Left ventricle myocardium inferior (tissue), 1 donor: ENCODE measurements at regions not wholly inside any gene's neighbourhood (a gene's known extent, or its start where the extent isn't known, plus 50 kb on each side); places are given as distances from the start of the nearest gene placed in this dataset.

Experiments
- DNase-seq: peaks from one replicate; pipeline ENCODE4 v3.0.0-alpha.2; 2020
- H3K27ac ChIP-seq: fragments of 200-600 bp; replicated peaks from 2 replicates; pipeline ENCODE4 v1.8.0; 2021
- H3K27me3 ChIP-seq: fragments of 200-600 bp; 2 replicates; pipeline ENCODE4 v1.8.0; 2021; ENCODE audit warnings: low read depth
- H3K36me3 ChIP-seq: fragments of 200-600 bp; 2 replicates; pipeline ENCODE4 v1.8.0; 2021
- H3K4me1 ChIP-seq: fragments of 200-600 bp; 2 replicates; pipeline ENCODE4 v1.8.0; 2021
- H3K4me3 ChIP-seq: fragments of 200-600 bp; 2 replicates; pipeline ENCODE4 v1.8.0; 2021; ENCODE audit warnings: mild to moderate bottlenecking, moderate library complexity
- H3K9me3 ChIP-seq: fragments of 200-600 bp; replicated peaks from 2 replicates; pipeline ENCODE4 v1.8.0; 2021
- intact Hi-C: fragments of 100-400 bp; cut with micrococcal nuclease; formaldehyde crosslinking; loops from one replicate; pipeline ENCODE4 v1.11.0; 2022
- TF ChIP-seq, protein P1 (sequence below): fragments of 200-600 bp; IDR thresholded peaks from 2 replicates; pipeline ENCODE4 v1.8.0; 2021; ENCODE audit warnings: antibody characterized with exemption, mild to moderate bottlenecking, borderline replicate concordance
- donor health status: DM: no; HTN: yes; CAD: no; lungs with severe emphysema.

DNA sequence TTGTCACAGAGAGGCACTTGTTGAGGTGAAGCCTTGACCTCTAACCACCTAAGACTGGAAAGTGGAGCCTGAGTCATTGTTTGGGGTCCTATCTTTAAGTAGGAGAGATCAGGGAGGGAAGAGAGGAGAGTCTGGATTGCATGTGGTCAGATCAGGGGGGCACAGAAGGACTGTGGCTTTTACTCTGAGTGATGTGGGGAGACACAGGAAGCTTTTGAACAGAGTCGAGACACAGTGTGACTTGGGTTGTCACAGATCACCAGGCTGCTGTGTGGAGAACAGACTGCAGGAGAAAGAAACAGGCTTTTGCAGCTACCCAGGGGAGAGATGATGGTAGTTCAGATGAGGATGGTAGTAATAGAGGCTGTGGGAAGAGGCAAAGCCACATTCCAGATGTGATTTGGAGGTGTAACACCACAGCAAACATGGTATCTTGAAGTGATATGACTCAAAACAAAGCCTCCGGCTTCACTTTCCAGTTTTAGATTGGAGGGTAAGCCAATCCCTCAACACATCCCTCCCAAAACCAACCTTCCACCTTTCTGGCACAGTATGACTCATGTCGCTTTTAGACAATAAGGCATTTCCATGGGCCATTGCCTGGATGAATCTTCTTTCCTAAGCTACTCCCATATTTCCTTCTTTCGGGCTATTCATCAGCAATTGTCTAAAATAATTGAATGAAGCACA is 125.8 kb upstream of the SLC44A3 start:
- no peak overlapping the region for H3K27ac ChIP-seq
- peaks cover 7% of the 10 kb centered on the region for H3K9me3 ChIP-seq
- H3K4me3 ChIP-seq = no peak overlapping the region
- DNase-seq = no peak
- H3K4me1 ChIP-seq = no peaks in the 10 kb centered on the region
- H3K36me3 ChIP-seq = no peaks in the 10 kb centered on the region
- no peaks in the 10 kb centered on the region for H3K27me3 ChIP-seq
- TF ChIP-seq, protein P1, sequence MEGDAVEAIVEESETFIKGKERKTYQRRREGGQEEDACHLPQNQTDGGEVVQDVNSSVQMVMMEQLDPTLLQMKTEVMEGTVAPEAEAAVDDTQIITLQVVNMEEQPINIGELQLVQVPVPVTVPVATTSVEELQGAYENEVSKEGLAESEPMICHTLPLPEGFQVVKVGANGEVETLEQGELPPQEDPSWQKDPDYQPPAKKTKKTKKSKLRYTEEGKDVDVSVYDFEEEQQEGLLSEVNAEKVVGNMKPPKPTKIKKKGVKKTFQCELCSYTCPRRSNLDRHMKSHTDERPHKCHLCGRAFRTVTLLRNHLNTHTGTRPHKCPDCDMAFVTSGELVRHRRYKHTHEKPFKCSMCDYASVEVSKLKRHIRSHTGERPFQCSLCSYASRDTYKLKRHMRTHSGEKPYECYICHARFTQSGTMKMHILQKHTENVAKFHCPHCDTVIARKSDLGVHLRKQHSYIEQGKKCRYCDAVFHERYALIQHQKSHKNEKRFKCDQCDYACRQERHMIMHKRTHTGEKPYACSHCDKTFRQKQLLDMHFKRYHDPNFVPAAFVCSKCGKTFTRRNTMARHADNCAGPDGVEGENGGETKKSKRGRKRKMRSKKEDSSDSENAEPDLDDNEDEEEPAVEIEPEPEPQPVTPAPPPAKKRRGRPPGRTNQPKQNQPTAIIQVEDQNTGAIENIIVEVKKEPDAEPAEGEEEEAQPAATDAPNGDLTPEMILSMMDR = no peak
- intact Hi-C loops = no loop called here

DNA sequence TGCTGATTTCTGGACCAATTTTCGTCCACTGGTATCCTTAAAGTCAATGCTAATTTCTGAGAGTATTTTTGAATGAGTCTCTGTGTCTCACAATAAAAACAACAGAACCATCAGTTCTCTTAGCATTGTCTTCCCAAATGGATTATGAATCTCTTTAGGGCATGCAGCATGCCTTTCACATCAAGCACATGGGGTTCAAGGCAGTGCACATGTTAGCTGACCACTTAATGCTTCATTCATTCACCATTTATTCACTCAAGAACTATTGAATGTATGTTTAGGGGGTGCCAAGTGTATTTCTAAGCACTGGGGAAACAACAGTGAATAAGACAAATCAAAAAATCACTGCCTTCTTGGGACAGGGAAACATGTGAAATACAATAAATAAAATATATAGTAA is 126.7 kb upstream of the SLC44A3 start:
- no peak overlapping the region for H3K4me3 ChIP-seq
- TF ChIP-seq, protein P1 = no peak
- H3K4me1 ChIP-seq = no peaks in the 10 kb centered on the region
- H3K27ac ChIP-seq = no peak overlapping the region
- H3K36me3 ChIP-seq = no peaks in the 10 kb centered on the region
- DNase-seq = no peak
- no peaks in the 10 kb centered on the region for H3K27me3 ChIP-seq
- H3K9me3 ChIP-seq = peaks cover 7% of the 10 kb centered on the region
- intact Hi-C loops = no loop called here

DNA sequence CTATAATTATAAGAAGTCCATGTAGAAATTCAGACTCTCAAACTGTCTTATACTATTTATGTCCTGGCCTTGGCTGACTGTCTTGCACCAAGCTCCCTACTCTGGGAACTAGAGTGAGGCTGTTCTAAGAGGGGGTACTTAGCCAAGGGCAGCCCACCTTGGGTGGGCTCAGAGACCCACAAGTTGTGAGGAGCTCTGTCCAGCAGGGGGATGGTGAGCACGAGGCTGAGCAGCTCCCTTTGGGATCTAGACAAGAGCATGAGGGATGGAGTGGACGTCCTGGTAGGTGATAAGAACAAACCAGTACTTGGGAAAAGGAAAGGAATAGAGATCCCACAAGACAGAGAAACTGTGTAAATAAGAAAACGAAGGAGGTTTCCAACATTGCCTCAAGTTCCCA is 127.1 kb upstream of the SLC44A3 start:
- intact Hi-C loops = no loop called here
- Histone ChIP-seq H3K4me1 (no peaks in the 10 kb centered on the region), H3K27ac (no peak overlapping the region), H3K27me3 (no peaks in the 10 kb centered on the region), H3K4me3 (no peak overlapping the region), H3K36me3 (no peaks in the 10 kb centered on the region), H3K9me3 (peaks cover 7% of the 10 kb centered on the region)
- DNase-seq = no peak
- TF ChIP-seq, protein P1 = no peak

DNA sequence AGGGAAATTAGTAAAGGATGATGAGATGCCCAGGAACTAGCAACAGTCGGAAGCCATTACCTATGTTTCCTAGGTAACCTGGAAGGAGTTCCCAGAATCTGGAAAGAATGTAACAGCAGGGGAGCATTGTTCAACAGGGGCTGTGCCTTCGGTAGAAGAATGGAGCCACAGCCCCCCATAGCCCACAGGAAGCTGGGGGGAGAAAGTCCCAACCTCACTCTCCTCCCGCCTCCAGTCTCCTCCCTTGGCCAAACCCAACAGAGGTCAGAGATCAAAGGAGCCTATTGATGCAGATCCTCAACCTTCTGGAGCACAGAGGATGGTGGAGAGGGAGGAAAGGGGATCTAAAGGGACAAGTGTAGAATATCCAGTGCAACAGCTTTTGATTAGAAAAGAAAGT is 131.5 kb upstream of the SLC44A3 start:
- TF ChIP-seq, protein P1 = no peak
- Histone ChIP-seq H3K4me3 (no peak overlapping the region), H3K36me3 (no peaks in the 10 kb centered on the region), H3K4me1 (no peaks in the 10 kb centered on the region), H3K27me3 (no peaks in the 10 kb centered on the region), H3K27ac (no peak overlapping the region), H3K9me3 (peaks cover 7% of the 10 kb centered on the region)
- intact Hi-C loops = no loop called here
- DNase-seq = no peak

DNA sequence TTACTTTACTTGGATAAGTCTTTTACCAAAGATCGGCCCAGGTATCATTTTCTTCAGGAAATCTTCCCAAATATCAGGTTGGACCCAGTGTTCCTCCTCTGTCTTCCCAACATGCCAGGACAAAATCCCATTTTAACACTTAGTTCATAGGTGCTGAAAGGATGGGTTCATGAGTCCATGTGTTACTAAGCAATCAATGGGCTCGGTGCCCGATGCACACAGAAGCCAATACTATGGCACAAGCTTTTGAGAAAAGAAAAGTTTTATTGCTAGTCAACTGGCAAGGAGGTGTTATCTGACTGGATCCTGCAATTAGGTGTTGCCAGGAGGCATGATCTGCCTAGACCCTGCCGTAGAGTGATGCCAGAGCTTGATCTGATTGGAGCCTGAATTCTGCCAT is 133.3 kb upstream of the SLC44A3 start:
- Histone ChIP-seq H3K4me3 (no peak overlapping the region), H3K36me3 (no peaks in the 10 kb centered on the region), H3K27me3 (no peaks in the 10 kb centered on the region), H3K27ac (no peak overlapping the region), H3K9me3 (peaks cover 7% of the 10 kb centered on the region), H3K4me1 (no peaks in the 10 kb centered on the region)
- intact Hi-C loops = no loop called here
- DNase-seq = no peak
- TF ChIP-seq, protein P1 = no peak
